DMS 273 treated with DMSO at 0.1 percent for 48 hours (cell line): ENCODE measurements at regions not wholly inside any gene's neighbourhood (a gene's known extent, or its start where the extent isn't known, plus 50 kb on each side); places are given as distances from the start of the nearest gene placed in this dataset.

Experiments
- DNase-seq: peaks from one replicate; lab custom pipeline; 2025; lab: John Stamatoyannopoulos, UW

DNA sequence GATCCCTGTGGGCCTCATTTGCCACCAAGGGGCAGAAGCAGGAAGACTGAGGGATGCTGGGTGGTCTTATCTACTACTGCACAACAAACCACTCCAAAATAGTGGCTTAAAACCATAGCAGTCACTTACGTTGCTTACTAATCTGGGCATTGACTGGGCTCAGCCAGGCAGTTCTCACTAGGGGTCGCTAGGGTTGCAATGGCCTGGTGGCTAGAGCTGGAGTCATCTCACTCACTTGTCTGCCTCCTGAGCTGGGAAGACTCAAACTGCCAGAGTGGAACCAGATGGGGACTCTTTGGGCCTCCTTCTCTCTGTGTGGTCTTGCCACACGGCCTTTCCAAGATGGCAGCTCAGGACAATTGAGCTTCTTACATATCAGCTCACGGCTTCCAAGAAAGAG is 216.3 kb upstream of the BCOR start:
- no peak for DNase-seq

DNA sequence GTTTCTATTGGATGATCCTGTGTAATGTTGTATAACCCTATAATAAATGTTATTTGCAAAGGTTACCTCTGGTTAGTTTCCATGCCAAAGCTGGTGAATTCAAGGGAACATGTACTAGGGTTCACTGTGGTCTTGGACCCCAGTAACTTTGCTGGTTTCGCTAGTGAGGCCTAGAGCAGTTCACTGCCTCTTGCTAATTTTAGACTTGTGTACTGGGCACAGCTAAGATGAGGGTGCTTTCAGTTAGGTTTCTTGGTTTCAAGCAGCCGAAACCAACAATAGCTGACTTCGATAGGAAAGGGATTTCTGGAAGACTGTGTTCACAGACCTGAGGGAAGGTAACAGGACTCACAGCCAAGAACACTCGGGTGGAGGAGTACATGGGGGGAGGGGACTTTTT is 215.5 kb upstream of the BCOR start:
- no peak for DNase-seq

DNA sequence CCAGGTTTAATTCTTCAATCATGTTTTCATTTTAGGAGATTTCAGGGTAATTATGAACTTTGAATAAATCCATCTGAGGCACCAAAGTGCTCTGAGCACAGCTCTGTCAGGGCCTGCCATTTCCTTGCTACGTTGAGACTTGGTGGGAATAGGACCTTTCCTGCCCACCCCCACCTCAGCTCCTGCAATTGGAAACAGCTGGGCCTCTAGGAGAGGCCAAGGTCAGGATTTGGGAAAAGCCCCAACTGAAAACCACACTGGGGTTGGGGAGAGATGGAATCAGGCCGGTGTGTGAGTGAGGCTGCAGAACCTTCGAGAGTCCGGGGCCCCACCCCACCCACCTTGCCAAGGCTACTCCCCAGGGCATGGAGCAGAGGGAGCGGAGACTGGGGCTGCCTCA is 212.7 kb upstream of the BCOR start:
- DNase-seq, result no peak

DNA sequence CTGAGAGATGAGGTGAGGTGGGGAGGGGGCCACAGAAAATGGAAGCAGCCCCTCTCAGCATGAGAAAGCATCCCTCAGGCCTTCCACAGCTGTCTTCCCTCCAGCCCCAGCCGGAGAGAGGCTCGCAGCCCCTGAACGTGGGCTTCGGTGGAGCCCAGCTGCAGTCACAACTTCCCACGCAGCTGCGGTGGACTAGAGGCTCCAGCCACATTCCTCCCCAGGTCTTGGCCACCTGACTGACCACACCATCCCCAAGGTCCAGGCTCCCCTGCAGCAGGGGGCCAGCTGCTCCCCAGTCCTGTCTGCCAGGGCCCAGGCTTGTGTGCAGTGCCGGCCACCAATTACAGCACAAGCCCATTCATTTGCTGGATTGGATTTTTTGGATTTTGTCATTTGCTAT is 212.3 kb upstream of the BCOR start:
- DNase-seq, result no peak

DNA sequence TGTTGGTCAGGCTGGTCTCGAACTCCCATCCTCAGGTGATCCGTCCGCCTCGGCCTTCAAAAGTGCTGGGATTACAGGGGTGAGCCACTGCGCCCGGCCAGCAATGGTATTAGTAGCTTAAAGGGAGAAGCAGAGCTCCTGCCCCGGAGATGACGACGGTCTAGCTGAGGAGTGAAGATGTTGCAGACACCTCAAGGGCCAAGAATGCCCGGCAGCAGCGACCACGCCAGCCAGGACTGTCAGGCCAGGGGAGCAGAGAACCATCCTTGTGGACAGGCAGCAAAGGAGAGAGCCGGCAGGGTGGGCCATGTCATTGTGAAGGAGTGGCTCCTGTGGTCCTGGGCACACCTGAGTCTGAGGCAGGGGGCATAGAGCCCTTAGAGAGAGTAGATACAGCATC is 210.1 kb upstream of the BCOR start:
- DNase-seq, result no peak

DNA sequence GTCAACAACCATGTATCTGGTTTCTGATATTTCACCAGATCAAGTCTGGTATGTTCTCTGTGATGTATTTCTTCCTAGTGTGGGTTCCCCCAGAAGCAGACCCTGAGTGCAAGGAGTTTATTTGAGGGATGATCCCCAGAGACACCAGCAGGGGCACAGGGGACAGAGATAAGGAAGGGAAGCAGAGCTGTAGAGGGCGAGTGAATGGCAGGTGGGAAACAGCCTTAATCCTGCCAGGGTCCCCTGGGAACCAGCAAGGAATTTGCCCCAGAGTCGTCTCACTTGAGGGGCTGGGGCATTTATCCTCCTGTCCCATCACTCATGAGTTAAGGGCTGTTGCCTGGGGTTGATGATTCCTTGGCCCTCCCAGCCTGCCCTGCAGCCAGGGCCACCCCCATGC is 206.4 kb upstream of the BCOR start:
- no peak for DNase-seq

DNA sequence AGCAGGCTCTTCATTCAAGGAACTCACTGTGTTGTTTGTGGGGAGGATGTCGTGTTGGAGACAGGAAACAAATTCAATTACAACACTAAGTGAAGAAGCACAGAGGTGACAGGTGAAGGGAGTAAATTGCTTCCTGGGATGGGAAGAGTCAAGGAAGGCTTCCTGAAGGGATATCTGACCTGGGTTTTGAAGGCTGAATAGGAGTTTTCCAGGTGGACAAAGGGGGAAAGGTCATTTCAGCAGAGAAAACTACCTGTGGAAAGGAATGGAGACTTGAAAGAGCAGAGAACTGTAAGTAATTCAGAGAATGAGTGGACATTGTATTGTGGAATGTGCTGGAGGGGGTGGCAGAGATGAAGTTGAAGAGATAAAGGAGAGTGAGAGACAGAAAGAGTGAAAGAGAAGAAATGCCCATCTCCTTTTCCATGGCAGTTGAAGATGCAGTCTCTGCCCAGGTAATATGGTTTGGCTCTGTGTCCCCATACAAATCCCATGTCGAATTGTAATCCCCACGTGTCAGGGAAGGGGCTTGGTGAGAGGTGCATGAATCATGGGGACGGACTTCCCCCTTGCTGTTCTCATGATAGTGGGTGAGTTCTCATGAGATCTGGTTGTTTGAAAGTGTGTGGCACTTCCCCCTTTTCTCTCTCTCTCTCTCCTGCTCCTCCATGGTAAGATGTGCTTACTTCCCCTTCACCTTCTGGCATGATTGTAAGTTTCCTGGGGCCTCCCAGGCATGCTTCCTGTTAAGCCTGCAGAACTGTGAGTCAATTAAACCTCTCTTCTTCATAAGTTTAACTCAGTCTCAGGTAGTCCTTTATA is 205.7 kb upstream of the BCOR start:
- no peak for DNase-seq

DNA sequence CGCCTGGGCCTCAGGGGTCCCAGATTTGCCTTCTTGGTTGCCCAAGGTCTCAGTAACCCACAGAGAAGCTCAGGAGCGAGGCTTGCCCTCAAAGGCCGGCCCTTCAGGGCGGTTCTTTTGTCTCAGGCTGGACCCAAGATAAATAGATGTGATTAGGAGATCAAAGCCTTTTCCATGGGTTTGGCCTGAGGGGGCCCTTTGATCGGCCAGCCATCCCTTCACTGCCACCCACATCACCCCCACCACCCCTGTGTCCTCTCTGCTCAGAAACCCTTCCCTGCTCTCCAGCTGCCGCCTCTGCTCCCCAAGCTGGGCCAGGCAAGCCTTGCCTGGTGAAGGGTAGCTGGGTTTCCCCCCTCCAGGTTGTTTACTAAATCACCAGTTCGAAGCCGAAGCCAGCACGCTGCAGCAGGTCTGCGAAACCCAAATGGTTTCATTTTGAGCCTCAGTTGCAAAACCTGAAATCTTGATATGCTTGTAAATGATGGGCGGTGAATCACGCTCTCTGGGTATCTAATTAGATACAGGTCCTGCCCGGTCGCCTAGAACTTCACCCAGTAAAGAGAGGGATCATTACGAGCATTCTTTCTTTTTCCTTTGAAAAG is 202.6 kb upstream of the BCOR start:
- DNase-seq, result no peak

DNA sequence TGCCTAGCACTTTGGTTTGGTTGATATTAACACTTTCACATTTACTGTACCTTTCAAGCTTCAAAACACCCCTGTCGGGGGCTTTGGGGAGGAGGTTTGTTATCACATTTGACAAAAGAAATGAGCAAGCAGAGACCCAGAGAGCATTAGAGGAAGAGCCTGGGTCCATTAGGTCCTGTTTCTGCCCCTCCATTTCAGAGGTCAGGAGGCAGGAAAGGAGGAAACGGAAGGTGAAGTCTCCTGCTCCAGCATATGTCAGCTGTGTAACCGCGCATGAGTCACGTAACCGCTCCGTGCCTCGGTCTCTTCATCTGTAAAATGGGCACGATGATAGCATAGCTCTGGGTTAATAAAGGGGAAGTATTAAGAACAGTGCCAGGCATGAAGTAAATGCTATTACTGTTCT is 201.9 kb upstream of the BCOR start:
- DNase-seq, result no peak

DNA sequence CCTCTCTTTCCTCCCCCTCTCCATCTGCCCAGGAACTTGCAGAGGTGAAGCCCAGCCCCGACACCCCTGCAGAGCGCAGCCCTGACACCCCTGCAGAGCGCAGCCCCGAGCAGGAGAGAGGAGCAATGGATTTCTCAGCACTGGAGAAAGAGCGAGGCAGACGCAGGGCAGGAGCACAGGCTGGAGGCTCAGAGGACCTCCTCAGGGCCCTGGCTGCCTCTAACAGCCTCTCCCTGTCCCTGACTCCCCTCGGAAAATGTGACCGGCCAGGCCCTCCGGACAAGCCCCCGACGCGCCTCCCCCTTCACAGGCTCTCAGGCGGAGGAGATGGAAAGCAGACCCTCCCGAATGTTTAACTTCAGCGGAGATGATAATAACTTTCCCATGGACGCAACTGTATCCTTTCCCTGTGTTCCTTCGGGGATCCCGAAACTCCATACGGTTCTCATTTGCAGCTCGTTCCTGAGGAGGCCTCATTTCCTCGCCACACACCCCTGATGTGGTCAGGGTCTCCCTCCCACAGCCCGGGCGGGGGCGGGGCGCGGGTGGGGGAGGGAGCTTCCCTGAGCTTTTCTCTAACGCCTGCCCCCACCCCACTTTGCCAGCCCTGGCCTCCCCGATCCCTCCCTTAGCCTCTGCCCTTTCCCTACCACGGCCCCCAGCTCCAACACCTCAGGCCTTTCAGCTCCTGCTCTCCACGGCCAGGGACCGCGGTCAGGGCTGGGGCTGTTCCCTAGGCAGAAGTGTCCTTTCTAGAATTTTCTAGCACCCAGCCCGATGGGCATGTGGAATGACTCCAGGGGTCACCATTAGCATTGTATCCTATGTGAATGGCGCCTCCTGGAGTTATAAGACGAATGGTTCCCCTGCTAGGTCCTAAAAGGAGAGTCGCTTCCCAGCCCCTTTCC is 201.1 kb upstream of the BCOR start:
- no peak for DNase-seq

DNA sequence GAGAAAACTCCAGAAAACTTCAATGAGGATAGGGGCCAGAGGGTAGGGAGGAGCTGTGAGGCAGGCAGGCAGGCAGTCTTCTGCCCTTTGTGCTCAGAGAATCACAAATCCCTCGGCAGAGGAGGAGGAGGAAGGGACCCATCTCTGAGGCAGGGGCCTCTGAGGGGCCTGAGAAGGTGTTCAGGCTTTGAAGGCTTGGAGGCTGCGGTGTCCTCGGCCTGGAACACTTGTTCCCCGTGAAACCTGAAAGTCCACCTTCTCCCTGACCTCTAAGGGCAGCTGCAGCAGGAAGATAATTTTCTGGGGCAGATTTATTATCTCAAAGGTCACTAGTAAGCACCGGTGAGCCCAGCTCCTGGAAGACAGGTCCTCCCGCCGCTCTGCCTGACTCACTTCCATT is 200.3 kb upstream of the BCOR start:
- no peak for DNase-seq

DNA sequence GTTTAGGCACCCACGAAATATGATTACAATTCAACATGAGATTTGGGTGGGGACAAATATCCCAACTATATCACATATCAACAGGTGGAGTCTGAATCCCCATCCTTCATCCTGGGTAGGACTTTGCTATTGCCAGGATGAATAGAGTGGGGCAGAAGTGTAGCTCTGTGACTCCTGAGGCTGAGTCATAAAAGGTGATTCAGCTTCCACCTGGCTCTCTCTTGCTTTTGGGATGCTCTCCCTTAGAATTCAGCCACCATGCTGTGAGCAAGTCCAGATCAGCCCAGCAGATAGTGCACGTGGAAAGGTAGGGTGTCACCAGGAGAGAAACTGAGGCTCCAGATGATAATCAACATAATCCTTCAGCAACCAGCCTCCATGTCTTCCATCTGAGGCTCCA is 193.8 kb upstream of the BCOR start:
- no peak for DNase-seq

DNA sequence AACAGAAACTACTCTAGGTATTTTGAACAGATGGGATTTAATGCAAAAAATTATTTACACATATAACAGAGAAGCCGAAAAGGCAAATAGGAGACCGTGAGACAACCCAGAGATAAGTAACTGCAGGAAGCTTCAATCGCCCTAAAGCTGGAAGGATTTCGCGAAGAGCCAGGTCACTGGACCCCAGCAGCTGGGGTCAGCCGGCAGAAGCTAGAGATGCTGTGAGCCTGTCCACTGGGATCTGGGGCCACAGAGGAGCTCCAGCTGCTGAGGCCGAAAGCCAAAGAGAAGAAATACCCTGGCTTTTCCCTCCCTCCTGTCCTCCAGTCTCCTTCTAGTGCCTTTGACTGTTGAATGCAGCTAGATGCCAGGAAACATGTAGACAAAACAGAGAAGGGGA is 192.8 kb upstream of the BCOR start:
- DNase-seq, result no peak

DNA sequence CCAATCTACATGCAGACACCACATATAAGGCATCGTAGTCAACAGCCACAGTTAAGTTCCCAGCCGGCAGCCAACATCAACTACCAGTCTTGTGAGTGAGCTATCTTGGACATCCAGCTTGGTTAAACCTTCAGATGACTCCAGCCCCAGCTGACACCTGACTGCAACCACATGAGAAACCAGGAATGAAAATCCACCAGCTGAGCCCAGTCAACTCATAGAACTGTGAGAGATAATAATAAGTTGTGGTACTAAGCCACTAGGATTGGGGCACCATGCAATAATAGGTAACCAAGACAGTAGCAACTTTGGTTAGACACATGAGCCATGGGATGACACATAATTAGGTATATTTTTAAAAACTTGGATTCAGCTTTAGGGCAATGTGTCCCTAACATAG is 188.1 kb upstream of the BCOR start:
- no peak for DNase-seq

DNA sequence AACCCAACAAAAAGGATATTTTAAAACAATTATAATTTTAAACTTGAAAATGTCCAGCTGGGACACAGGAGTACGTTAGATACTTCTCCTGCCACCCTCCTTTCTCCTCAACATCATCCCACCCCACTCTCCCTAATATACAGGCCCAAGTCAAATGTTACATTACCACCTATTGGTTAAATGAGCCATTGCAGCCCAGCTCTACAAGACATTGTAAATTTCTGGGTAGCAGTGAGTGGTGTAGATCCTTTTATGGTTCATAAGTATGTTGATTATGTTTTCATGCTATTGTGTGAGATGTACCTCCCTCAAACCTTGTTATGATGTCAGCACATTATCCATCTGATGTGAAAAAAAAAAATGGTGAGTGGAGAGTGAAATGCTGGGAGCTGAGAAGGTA is 187.1 kb upstream of the BCOR start:
- no peak for DNase-seq

DNA sequence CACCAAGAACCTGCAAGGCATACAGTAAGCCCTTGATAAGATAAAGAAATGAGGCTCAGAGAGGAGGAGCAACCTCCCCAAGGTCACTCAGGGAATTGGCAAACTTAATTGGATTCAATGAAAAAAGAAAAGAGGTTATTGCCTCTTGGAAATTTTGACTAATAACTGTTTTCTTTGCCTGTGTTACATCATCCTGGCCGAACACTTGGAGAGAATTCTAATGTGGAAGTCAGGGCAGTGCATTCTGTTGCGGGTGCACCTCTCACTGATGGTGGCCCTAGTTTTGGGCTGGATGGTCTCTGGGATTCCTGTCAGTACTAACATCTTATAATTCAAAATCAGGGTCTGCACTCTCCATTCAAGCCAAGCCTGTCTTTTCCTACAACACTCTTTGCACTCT is 186.2 kb upstream of the BCOR start:
- no peak for DNase-seq

DNA sequence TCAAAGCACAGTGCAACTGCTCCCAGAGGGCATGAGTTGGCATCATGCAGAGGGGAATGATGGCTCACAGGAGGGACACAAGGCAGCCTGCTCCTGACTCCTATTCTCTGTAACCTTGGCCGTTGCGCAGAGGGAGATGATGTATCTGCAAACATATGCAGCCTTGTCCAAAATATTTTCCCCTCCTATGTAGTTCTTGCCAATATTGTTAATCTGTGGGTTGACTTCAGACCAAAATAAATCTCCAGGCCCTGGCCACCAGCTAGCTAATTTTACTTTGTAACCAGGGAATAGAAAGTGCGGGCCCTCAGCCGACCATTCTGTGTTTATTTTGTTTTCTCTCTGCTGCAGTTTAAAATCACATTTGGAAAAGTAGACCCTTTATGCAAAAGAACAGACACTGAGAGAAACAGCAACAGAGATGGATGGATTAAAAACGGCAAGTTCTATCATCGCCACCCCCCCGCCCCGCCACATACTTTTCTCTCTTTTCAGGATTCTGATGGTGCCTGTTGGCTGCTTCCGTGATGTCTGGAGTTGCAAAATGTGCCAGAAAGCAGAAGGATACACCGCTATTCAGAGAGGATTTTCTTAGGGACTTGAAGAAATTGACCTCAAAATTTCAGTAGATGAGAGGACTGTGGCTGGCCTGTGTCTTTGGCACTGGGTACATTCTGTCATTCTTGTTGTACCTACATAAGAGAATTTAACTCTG is 185.3 kb upstream of the BCOR start:
- DNase-seq, result no peak

DNA sequence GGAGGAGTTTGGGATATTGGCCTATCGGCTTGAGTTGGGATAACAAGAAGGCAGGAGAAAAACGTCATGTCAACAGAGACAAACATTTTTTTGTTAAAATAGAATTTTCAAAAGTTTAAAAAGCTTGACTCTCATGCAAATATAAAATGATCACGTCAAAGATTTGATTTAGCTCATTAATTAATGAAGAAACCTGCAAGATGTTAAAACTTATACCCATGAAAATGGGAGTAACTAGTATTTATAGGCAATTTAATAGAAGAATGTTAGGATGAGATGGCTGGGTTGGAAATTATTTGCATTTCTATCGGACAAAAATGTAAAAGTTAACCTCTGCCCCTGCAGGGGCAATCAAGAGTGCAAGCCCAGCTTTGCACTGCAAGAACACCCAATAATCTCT is 184.6 kb upstream of the BCOR start:
- DNase-seq, result no peak

DNA sequence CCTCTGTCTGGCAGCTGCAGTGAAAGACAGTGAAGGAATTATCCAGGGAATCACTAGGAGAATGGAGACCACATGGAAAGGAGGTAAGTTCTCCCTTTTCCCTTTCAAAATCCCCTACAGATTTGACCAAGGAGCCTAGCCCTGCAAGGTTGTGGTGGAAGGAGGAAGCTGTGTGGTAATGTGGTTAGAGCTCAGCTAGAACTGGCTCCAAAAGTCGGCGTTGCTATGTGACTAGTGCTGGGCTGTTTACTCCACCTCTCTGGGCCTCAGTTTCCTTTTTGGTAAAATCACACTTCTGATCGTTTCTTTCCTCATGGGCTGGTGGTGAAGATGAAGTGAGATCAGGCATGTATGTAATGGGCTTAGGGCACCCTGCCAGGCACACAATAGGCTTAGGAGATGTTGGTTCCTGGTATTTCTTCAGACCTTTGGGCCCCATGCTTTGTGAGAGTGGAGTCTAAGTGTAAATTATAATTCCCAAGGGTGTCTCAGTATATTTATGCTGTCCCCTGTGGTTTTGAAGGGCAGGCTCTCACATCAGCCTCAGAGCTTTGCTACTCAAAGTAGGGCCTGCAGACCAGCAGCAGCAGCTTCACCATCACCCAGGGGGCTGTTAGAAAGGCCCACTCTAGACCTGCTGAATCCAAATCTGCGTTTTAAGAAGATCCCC is 183.7 kb upstream of the BCOR start:
- DNase-seq, result no peak

DNA sequence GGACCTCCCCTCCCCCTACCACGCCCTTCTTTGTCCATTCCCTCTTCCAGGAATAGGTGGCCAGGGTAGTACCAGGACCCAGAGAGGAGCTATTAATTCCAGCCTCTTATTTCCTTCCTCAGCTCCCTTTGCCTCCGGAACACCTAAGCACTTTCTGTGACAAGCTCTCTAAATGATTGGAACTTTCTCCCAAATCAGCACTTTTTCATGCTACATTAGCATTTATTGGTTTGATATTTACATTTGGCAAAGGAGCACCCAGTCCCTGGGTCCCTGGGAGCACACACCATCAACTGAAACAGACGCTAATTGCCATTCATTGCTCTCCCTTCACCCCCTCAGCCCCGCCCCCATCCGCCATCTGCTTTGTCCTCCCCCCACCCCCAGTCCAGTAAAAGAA is 182.0 kb upstream of the BCOR start:
- no peak for DNase-seq

DNA sequence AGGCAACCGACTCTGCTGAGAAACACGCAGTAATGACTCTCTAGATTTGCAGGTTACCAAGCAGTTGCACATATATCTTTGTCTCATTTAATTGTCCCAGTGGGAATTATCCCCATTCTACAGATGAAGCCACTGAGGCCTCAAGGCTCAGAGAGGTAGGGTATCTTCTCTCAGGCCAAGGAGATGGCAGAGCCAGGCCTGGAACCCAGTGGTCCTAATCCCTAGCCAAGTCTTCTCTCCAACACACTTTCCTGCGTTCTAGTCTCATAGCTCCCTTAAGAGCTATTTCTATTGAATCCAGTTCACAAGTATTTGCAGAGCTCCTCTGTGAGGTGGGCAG is 181.3 kb upstream of the BCOR start:
- no peak for DNase-seq
